ENCODE measurements at regions not wholly inside any gene's neighbourhood (a gene's known extent, or its start where the extent isn't known, plus 50 kb on each side); places are given as distances from the start of the nearest gene placed in this dataset.

DNA sequence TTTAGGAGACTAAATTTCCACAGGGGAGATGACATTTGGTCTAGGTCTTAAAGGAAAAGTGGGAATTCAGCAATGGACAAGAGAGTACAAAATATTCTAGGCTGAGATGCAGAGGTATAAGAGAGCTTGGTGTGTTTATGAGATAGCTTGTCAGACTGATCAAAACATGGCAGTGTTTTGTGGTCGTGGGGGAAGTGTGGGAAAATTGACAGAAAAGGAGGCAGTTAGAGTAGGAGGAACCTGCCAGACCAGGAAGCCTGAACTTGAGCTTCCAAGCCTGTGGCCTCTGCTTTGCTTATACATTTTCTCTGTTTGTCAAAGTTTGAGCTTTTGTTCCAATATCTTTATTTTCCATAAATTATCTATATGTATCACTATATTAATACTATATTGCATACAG lies 69.5 kb upstream of the MAP3K7 start:
- TF ChIP-seq, protein P1, sequence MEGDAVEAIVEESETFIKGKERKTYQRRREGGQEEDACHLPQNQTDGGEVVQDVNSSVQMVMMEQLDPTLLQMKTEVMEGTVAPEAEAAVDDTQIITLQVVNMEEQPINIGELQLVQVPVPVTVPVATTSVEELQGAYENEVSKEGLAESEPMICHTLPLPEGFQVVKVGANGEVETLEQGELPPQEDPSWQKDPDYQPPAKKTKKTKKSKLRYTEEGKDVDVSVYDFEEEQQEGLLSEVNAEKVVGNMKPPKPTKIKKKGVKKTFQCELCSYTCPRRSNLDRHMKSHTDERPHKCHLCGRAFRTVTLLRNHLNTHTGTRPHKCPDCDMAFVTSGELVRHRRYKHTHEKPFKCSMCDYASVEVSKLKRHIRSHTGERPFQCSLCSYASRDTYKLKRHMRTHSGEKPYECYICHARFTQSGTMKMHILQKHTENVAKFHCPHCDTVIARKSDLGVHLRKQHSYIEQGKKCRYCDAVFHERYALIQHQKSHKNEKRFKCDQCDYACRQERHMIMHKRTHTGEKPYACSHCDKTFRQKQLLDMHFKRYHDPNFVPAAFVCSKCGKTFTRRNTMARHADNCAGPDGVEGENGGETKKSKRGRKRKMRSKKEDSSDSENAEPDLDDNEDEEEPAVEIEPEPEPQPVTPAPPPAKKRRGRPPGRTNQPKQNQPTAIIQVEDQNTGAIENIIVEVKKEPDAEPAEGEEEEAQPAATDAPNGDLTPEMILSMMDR (IDR thresholded peaks at IDR 0.05): no peak
- no peak for TF ChIP-seq POLR2A (IDR thresholded peaks at IDR 0.05)

All from thyroid gland (tissue), 4 donors.